CD1c-positive myeloid dendritic cell (primary cell): ENCODE measurements at regions not wholly inside any gene's neighbourhood (a gene's known extent, or its start where the extent isn't known, plus 50 kb on each side); places are given as distances from the start of the nearest gene placed in this dataset.
A peak's percentile ranks its signal among the peaks of the same experiment; 100 is the strongest.

ENCODE experiments used
- DNase-seq: peaks from one replicate; pipeline ENCODE4 v3.0.0-alpha.2; 2016; ENCODE audit errors: extremely low spot score

DNA sequence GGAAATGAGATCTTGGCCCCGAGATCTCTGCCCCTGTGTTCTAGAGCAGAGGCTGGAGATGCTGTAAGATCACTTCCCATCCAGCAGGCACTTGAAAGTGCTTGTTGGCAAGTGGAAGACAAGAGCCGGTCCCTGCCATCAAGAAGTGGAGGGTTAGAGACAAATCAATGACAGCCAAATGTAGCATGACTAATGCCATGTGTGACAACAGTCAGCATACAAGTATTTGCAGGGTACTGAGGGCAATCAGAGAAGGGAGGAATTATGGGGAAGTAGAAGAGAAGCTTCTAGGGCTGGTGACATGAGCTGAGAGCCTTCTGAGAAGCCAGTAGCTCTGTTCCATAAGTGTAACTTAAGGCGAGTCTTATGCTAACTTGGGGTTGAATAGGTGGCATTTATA is 58.6 kb downstream of the TMEM17 start:
- no peak for DNase-seq

DNA sequence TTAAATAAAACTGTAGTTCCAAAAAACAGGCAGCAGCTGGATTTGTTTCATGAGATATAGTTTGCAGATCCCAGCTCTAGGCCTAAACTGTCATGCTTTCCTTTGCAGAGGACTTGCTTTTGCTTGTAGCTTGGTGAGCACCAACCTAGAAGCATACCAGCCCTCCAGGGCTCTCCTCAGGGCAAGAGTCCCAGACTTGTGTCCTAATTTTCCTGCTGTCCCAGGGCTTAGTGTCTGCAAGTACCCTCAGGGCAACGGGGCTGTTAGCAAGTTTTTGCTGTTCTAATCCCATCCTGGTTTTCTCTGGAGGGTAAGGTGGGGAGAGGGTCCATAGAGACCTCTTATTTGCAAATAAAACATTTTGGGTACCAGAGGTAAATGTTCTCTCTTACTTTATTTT is 59.5 kb downstream of the TMEM17 start:
- DNase-seq: no peak

DNA sequence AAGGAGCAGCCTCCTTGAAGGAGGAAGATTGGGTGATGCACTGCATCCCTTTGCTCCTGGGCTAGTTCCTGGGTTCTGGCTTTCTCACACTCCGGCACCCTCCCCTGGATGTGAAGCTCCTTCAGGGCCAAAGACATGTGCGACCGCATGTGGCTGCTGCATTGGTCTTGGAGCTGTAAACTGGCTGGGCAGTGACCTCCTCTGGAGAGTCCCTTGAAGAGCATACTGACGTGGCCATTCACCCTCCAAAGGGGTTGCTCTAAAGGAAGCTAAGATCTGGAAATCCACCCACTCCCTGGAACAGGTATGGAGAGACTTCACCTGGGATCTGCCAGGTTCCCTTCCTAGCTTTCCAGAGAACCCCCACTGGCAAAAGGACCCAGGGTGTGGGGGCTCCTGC is 62.1 kb downstream of the TMEM17 start:
- DNase-seq: no peak

DNA sequence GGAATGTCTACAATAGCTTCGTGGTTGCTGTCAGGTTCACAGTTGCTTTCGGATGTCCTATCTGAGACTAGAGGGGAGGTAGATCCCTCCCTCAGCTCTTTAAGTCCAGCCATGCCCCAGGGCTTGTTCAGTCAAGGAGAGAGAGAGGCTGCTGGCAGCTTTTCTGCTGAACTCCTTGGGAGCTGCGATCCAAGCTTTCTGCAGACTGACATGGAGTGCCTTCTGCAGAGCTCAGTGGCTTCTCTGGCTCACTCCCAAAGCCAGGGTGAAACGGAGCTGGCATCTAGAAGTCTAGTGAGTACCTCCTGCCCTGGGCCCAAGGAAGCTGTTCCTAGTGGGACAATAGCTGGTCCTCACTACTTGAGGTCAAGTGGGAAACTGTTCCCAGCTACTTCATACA is 62.5 kb downstream of the TMEM17 start:
- DNase-seq: no peak

DNA sequence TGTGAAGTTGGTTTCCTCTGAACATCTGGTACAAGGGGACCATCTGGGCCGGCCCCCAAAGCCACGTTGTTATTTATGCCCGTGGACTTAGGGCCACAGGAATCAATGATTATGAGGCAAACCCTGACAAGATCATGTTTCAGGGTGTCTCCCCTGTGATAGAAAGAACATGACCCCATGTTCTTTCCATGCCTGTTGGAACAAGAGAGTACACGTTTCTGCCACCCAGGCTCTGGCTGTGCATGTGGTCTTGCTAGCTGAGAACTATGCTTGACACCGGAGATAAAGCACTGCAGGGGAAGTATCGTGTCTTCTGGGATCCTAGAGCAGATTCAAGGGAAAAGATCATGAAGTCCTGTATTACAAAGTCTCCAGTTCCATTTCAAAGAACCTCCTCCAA is 64.2 kb downstream of the TMEM17 start:
- no peak for DNase-seq

DNA sequence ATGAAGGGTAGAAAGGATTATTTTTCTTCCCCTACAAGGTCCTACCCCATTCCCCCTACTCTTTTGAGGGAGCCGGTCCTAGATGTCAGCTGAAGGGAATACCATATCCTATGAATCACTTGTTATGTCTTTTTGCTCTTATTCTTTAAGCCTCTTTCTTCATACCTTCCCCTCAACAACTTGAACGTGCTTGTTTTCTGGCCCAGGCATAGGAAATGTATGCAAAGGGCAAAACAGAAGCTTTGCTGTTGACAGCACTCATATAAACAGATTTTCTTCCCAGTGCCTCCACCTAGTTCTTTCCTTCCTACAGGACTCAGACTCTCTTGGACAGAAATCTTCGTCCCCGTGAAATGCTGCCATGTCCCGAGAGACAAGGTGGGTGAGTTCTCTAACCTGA is 64.6 kb downstream of the TMEM17 start:
- no peak for DNase-seq

DNA sequence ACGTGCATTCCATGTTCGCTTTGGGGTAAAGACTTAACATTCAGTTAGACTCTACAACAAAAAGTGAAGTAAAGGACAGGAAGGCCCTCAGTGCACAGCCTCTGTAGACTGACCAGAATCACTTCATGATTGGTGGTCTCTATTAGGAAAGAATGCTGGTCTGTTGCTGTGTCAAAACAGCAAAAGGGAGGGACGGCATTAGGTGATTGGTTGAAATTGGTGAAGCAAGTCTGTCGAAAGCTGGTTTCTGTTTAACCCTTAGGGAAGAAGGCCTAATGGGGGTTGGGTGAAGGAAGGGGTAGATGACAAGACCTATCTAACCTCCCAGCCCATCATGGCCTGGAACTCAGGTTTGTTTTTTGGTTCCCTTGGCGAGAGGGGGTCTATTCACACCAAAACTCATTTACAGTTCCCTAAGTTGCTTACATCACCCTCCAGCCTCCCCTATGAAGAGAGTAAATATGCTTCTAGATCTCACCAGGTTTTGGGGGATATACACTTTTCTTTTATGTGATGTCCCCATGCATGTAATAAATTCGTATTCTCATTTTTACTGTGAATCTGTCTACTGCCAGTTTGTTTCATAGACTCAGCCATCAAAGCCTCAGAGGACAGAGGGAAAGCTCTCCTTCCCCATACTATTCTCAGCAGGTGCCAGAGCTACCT is 65.6 kb downstream of the TMEM17 start:
- DNase-seq: no peak

DNA sequence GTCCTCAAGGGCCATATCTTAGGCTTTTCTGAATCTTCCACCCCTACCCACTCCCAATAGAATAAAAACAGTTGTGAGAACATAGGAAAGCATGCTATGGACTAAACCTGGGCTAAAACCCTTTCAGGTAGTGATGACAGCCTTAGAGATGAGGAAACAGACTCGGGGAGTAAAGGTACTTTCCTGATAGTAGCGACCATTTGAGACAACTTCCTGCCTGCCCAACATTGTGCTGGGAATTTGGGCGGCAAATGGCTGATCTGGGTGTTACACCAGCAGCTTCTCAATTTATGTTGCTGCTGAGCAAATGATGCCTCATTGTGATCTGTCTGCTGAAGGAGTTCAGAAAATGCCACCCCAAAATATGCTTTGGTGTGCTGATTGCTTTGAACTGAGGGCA is 66.6 kb downstream of the TMEM17 start:
- DNase-seq: no peak

DNA sequence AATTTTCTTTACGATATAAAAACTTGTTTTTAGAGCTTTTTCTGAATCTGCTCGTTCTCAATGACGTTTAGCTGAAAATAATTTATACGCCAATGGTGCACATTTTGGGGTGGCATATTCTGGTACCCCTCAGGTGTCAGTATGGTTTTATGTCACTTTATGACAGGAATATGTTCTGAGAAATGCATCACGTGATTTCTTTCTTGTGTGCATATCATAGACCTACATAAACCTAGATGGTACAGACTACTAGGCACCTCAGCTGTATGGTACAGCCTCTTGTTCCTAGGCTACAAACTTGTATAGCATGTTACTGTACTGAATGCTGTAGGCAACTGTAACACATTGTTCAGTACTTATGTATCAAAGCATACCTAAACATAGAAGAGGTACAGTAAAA is 68.2 kb downstream of the TMEM17 start:
- DNase-seq: no peak

DNA sequence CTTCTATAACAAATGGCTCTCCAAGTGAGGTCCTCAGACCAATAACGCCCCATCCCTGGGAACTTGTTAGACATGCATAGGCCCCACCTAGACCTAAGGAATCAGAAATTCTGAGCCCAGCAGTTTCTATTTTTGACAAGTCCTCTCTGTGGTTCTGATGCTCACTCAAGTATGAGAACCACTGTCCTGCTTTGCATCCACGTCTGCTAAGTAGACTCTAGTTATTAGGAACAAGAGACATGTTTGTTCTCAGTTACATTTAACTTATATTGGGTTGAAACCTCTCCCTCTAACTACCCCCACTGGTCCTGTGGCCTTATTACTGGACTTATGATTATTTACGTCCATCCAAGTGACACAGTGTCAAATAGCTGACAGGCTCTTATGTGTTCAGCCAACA is 70.3 kb downstream of the TMEM17 start:
- DNase-seq: no peak

DNA sequence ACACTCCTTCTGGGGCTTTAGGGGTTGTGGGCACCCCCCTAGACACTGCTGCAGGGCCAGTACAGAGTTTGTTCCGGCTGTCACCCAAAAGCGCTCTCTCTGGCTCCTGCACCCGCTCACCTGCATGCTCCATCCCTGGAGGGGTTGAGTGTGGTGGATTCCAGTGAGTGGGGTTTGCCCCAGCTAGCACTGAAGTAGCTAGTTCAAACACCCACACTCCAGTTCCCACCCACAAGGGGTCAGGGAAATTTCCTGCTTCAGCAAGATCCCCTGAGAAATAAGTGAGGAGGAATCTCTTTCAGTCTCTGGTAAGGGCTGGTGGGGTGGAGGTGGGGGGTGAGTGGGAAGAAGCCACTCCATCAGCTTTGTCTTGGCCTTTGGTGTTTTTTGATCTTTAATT is 73.6 kb downstream of the TMEM17 start:
- no peak for DNase-seq

DNA sequence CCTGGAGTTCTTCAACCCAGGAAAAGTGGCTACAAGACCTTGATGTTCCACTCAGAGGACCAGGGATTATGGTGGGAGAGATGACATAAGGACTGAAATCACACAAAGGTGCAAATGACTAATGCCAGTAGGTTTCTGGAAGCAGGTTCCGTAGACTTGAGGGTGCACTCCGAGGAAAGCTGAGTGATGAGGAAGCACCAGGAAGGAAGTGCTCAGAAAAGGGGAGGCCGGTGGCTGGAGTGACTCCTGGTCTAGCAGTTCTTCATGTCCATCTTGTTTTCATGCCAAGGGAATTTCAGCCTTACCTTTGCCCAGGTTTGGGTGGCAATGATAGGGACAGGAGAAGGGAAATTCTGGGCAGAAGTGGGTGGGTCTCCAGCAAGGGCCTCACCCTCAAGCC is 74.5 kb downstream of the TMEM17 start:
- no peak for DNase-seq

DNA sequence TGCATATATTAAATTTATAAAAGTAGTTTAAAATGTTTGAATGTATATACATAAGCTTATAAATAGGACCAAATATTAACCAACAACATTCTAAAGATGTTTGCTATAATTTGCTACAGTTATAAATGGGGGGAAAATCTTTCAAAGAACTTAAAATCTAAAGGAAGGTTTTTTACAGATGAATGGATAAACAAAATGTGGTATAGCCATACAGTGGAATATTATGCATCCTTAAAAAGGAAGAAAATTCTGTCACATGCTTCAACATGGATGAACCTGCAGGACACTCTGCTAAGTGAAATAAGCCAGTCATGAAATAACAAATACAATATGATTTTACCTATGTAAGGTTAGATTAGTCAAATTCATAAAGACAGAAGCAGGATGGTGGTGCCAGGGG is 75.8 kb downstream of the TMEM17 start:
- DNase-seq: no peak

DNA sequence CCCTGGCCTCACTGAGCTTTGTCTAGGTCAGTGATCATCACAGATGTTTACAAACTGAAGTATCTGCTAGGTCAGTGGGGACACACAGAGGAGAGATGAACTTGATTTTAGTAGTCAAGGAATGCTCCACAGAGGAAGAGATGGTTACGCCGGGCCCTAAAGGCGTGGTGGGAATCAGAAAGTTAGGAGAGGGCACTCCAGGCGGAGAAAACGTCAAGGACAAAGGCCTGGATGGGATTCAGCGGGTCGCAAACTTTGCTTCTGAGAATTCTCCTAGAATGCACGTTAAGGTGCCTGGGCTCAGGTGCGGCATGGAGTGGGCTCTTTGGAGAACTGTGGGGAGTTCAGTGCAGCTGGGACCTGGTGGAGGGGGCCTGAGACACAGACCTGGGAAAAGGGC is 78.8 kb downstream of the TMEM17 start:
- no peak for DNase-seq

DNA sequence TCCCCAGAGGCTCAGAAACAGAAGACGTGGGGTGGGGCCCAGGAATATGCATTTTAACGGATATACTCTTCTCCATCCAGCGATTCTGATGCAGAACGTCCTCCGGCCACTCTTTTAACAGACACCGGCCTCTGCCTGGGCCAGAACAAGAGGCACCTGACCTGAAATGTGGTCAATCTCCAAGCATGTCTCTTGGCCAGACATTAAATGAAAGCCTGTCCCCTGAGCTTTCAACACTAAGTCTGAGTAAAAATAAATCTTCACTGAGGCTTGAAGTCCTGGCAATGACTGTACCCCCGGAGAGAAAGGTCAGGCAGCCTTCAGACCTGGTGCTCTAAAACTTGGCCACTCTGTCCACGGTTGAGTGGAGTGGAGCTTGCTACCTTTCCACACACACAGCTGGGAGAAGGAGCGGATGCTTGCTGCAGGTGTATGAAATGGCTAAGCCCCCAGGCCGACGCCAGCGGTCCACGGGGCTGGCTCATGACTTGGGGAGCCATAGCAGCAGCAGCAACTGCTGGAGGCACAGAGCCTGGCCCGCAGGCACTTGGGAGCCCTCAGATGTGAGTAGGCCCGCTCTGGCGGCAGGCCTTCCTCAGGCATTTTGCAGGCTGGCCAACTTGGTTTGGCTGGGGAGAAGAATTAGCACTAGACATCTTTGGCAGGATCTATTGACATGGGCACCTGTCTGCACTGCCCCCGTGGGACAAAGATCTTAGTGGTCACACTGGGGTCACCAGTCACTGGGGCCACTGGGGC is 79.7 kb downstream of the TMEM17 start:
- no peak for DNase-seq

DNA sequence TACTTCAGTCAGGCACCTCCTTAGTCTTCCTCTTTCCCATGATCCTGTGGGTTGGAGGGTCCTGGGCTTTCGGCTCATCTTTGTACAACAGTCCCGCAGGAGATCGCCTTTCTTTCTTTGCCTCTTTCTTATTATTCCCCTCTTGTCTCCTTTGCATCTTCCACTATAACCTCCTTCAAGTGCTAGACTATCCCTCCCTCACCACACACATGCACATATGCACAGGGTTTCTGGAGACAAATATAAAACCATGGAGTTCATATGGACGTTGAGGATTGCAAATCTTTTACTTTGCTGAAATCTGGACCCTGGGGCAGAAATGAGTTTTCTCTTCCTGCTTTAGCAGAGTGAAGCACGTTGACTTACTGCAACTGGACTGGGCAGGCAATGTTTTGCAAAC is 80.3 kb downstream of the TMEM17 start:
- DNase-seq: no peak

DNA sequence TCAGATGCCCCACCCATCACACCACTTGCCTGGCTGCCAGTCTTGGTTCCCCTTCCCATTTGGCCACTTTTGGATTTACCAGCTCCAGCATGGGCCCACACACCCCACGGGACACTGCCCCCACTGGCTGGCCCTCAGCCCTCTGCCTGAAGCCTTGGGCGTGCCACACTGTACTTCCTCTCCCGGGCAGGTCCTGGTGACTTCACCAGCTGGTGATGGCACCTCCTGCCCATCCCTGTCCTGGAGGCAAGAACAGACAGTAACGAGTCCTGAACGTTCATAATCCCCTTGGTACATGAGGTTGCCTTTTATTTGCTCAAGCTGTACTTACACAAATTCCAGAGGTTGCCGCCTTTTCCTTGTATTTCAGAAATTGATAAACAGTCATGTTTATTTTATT is 81.1 kb downstream of the TMEM17 start:
- peak; percentile 3 for DNase-seq

DNA sequence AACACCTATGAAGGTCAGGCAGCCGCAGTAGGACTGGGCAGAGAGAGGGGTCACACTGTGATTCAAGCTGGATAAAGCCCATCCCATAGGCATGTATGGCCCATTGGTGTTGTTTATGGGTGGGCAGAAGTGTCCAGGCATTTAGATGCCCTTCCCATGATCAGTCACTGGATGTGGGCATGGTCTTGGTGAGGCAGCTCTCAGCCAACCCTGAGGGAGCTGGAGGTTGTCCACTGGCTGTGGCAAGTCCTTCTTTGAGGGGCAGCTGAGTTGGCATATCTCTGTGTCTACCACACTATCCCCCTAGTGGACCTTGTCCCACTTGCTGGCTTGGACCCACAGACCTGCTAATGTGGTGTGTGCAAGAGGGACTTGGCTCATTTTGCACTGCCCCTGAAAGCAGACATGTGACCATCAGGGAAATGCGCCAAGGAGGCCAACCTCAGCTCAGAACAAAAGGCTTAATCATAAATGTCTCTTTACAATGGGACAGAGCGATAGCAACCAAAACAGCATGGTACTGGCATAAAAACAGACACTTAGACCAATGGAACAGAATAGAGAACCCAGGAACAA is 82.0 kb downstream of the TMEM17 start:
- DNase-seq: no peak

DNA sequence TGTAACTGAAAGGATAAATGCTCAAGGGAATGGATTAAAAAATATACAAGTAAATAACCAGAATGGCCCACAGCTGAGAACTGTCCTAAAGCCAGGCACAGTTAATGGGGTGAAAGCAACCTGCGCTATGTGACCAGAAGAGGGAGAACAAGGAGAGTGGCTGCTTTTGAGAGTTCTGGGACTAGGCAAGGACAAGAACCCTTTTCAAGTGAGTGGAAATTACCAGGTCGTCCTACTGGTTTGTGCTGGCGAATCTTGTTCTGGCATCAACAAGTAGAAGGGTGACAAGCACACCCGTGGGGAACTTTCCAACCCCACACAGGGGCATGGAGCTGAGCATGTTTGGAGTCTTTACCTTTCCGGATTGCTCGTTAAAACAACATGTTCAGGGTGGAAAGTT is 82.8 kb downstream of the TMEM17 start:
- DNase-seq: no peak

DNA sequence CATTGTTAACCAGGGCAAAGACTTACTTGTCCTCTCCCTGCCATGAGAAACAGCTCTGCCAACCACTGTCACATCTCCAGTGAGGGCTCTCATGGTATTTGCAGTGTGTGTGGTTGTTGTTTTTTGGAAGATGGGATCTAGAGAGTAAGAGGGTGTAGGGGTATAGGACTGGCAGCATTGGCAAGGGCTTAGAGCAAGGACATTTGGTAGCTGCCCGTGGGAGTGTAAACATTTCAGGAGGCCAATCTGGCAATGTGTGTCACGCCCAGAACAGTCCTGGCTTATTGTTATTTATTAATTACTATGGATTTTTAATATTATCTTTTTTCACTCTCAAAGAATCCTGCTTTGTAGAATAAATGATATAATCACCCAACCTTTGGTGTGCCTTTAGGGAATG is 90.5 kb downstream of the TMEM17 start:
- DNase-seq: no peak

DNA sequence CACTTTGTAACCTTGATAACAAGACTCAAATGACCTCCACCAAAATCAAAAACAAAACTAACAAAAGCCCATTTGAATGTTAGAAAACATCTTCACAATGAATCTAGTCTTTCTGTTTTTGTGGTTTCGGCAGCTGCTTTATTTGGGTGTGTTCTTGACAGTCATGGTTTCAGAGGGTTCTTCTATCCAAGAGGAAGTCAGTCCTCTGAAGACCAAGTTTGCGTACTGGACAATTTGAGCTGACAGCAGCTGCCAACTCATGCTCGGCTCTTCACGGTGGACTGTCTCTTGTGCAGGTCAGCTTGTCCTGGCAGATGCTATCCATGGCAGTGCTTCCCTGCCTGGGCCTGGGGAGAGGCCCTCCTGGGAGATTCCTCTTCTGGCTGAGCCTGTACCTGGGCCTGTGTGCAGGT is 91.0 kb downstream of the TMEM17 start:
- peak; percentile 30 for DNase-seq

DNA sequence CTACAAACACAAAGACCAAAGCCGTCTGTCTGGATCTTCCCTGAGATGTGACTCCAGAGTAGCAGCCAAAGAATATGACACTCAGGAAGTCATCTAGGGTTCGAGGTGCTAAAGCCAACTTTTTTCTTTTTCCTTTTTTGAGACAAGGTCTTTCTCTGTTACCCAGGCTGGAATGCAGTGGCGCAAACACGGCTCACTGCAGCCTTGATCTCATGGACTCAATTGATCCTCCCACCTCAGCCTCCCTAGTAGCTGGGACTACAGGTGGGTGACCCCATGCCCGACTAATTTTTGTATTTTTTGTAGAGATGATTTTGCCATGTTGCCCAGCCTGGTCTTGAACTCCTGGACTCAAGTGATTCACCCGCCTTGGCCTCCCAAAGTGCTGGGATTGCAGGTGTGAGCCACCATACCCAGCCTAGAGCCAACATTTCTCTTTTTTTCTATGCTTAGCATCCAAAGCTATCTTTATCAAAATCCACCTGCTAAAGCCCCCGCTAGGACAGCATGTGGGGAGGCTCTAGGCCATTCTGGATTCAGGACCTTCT is 92.8 kb downstream of the TMEM17 start:
- DNase-seq: no peak

DNA sequence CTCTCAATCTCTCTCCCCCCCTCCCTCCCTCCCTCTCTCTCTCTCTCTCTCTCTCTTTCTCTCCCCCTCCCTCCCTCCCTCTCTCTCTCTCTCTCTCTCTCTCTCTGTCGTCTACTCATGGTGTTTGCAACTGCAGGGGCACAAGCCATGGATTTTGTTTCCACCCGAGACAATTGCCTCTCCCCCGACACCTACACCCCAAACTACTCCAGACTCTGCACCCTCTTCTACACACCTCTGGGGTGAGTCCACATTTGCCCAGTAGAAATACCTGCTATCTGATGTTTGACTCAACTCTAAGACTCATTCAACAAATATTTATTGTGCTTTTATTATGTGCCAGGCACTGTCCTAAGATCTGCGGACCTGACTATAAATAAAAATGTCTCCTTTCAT is 93.7 kb downstream of the TMEM17 start:
- DNase-seq: no peak
